ENCODE measurements at regions not wholly inside any gene's neighbourhood (a gene's known extent, or its start where the extent isn't known, plus 50 kb on each side); places are given as distances from the start of the nearest gene placed in this dataset.

GRCh38 chr1:87584586-87584985, 255.9 kb downstream of the LMO4 start:
- H3K4me3 ChIP-seq, result no peak overlapping the region
- H3K9me3 ChIP-seq (replicated peaks in 1 of 11), result no peaks in the 10 kb centered on the region
- peaks cover 0 to 13% (median 7%) of the 10 kb centered on the region in 10 experiments; a peak in 7 of 20 replicates for H3K4me1 ChIP-seq
- H4K20me1 ChIP-seq, result no peaks in the 10 kb centered on the region
- no peaks in the 10 kb centered on the region for H3K36me3 ChIP-seq
- H3K4me2 ChIP-seq, result no peak overlapping the region
- no peak for TF ChIP-seq Cebpa-rat (IDR thresholded peaks at IDR 0.05)
- no peak overlapping the region for H3K9ac ChIP-seq
- H3K27me3 ChIP-seq, result no peaks in the 10 kb centered on the region
- H3K27ac ChIP-seq, result no peak overlapping the region

- Histone ChIP-seq H3K9ac (no peak overlapping the region), H3K4me2 (no peak overlapping the region), H3K27ac (no peak overlapping the region), H3K4me3 (no peak overlapping the region), H3K36me3 (no peaks in the 10 kb centered on the region), H3K27me3 (no peaks in the 10 kb centered on the region), H4K20me1 (no peaks in the 10 kb centered on the region), H3K4me1 (peaks cover 0 to 13% (median 7%) of the 10 kb centered on the region in 10 experiments; a peak in 7 of 20 replicates), H3K9me3 (replicated peaks in 1 of 11) (no peaks in the 10 kb centered on the region)
- no peak for TF ChIP-seq Cebpa-rat (IDR thresholded peaks at IDR 0.05)
Measured at GRCh38 chr1:87586501-87586900, 257.8 kb downstream of the LMO4 start.

- Histone ChIP-seq H3K27ac (no peak overlapping the region), H3K4me2 (peak overlapping the region in 2 of 11 experiments; percentile 6 to 24; a peak in 1 of 22 replicates), H3K27me3 (no peaks in the 10 kb centered on the region), H3K36me3 (no peaks in the 10 kb centered on the region), H3K4me3 (no peak overlapping the region), H4K20me1 (no peaks in the 10 kb centered on the region), H3K9ac (no peak overlapping the region), H3K4me1 (peaks cover 0 to 13% (median 7%) of the 10 kb centered on the region in 10 experiments; a peak in 7 of 20 replicates), H3K9me3 (replicated peaks in 1 of 11) (no peaks in the 10 kb centered on the region)
- no peak for TF ChIP-seq Cebpa-rat (IDR thresholded peaks at IDR 0.05)
Measured at GRCh38 chr1:87588495-87588894, 259.8 kb downstream of the LMO4 start.

GRCh38 chr1:87591492-87591891, 262.8 kb downstream of the LMO4 start:
- no peak for TF ChIP-seq Cebpa-rat (IDR thresholded peaks at IDR 0.05)
- no peak overlapping the region for H3K4me2 ChIP-seq
- no peaks in the 10 kb centered on the region for H3K36me3 ChIP-seq
- no peak overlapping the region for H3K27ac ChIP-seq
- peaks cover under 1 to 23% (median 13%) of the 10 kb centered on the region in 10 experiments; a peak in 12 of 20 replicates for H3K4me1 ChIP-seq
- no peak overlapping the region for H3K9ac ChIP-seq
- H3K27me3 ChIP-seq, result no peaks in the 10 kb centered on the region
- H3K4me3 ChIP-seq, result no peak overlapping the region
- no peaks in the 10 kb centered on the region for H3K9me3 ChIP-seq (replicated peaks in 1 of 11)
- no peaks in the 10 kb centered on the region for H4K20me1 ChIP-seq

- Histone ChIP-seq H3K4me2 (no peak overlapping the region), H3K27me3 (no peaks in the 10 kb centered on the region), H3K9ac (no peak overlapping the region), H3K27ac (no peak overlapping the region), H3K4me3 (no peak overlapping the region), H3K36me3 (no peaks in the 10 kb centered on the region), H4K20me1 (no peaks in the 10 kb centered on the region), H3K9me3 (replicated peaks in 1 of 11) (no peaks in the 10 kb centered on the region), H3K4me1 (peaks cover 6 to 21% (median 13%) of the 10 kb centered on the region in 10 experiments; a peak in 12 of 20 replicates)
- no peak for TF ChIP-seq Cebpa-rat (IDR thresholded peaks at IDR 0.05)
Measured at GRCh38 chr1:87592156-87592555, 263.5 kb downstream of the LMO4 start.

- peaks cover 0 to 16% (median 9%) of the 10 kb centered on the region in 10 experiments; a peak in 14 of 20 replicates for H3K4me1 ChIP-seq
- H3K9ac ChIP-seq, result no peak overlapping the region
- H3K9me3 ChIP-seq (replicated peaks in 1 of 11), result no peaks in the 10 kb centered on the region
- no peak for TF ChIP-seq Cebpa-rat (IDR thresholded peaks at IDR 0.05)
- no peaks in the 10 kb centered on the region for H3K36me3 ChIP-seq
- H3K4me3 ChIP-seq, result no peak overlapping the region
- H3K27ac ChIP-seq, result no peak overlapping the region
- peak overlapping the region in 7 of 11 experiments; percentile 7 to 26 (median 17); a peak in 6 of 22 replicates for H3K4me2 ChIP-seq
- H4K20me1 ChIP-seq, result no peaks in the 10 kb centered on the region
- H3K27me3 ChIP-seq, result no peaks in the 10 kb centered on the region
Measured at GRCh38 chr1:87594736-87595383, 266.2 kb downstream of the LMO4 start.

- Histone ChIP-seq H3K9ac (no peak overlapping the region), H3K9me3 (replicated peaks in 1 of 11) (no peaks in the 10 kb centered on the region), H3K4me3 (no peak overlapping the region), H3K36me3 (no peaks in the 10 kb centered on the region), H3K4me1 (peaks cover 0 to 16% (median 9%) of the 10 kb centered on the region in 10 experiments; a peak in 14 of 20 replicates), H3K4me2 (peak overlapping the region in 7 of 11 experiments; percentile 7 to 26 (median 17); a peak in 5 of 22 replicates), H4K20me1 (no peaks in the 10 kb centered on the region), H3K27me3 (no peaks in the 10 kb centered on the region), H3K27ac (no peak overlapping the region)
- no peak for TF ChIP-seq Cebpa-rat (IDR thresholded peaks at IDR 0.05)
Measured at GRCh38 chr1:87595384-87595781, 266.7 kb downstream of the LMO4 start.

GRCh38 chr1:87598429-87598828, 269.7 kb downstream of the LMO4 start:
- Histone ChIP-seq H3K4me2 (no peak overlapping the region), H3K4me1 (peaks cover 0 to 16% (median 9%) of the 10 kb centered on the region in 10 experiments; a peak in 14 of 20 replicates), H3K27me3 (no peaks in the 10 kb centered on the region), H3K9me3 (replicated peaks in 1 of 11) (no peaks in the 10 kb centered on the region), H3K4me3 (no peak overlapping the region), H4K20me1 (no peaks in the 10 kb centered on the region), H3K9ac (no peak overlapping the region), H3K27ac (no peak overlapping the region), H3K36me3 (no peaks in the 10 kb centered on the region)
- TF ChIP-seq Cebpa-rat (IDR thresholded peaks at IDR 0.05), result no peak

- H3K36me3 ChIP-seq, result no peaks in the 10 kb centered on the region
- no peak for TF ChIP-seq Cebpa-rat (IDR thresholded peaks at IDR 0.05)
- peak overlapping the region in 4 of 11 experiments; percentile 5 to 45 (median 18); a peak in 5 of 22 replicates for H3K4me2 ChIP-seq
- no peaks in the 10 kb centered on the region for H3K27me3 ChIP-seq
- H3K9me3 ChIP-seq (replicated peaks in 1 of 11), result no peaks in the 10 kb centered on the region
- H3K4me1 ChIP-seq, result peaks cover 0 to 16% (median 8%) of the 10 kb centered on the region in 10 experiments; a peak in 14 of 20 replicates
- H3K27ac ChIP-seq, result no peak overlapping the region
- no peak overlapping the region for H3K4me3 ChIP-seq
- H3K9ac ChIP-seq, result no peak overlapping the region
- H4K20me1 ChIP-seq, result no peaks in the 10 kb centered on the region
Measured at GRCh38 chr1:87599569-87599968, 270.9 kb downstream of the LMO4 start.

Measured in BLaER1 treated with 17β-estradiol and CSF1 and Interleukin-3, amounts not matched to agents 10 nM and 100 nM (cell line).